ENCODE measurements at regions not wholly inside any gene's neighbourhood (a gene's known extent, or its start where the extent isn't known, plus 50 kb on each side); places are given as distances from the start of the nearest gene placed in this dataset.

DNA sequence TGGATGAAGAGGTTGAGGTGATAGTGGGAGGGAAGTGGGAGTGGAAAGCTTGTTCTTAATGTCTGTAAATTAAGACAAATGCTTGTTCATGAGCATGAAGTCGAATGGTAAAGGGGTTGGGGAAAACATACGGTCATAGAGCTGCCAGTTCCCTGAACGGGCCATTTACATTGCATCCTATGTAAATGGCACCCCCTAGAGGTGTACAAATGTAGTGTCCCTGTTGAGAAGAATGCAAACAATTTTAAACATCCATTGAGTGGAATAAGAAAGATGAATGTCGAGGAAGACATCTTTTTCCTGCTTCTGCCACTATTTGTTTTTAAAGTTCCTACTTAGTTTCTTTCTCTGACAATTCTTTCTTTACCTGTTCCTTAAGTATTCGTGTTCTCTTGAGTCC is 155.7 kb downstream of the RDH14 start:
- ATAC-seq (replicated peaks) (no peak), DNase-seq (no peak)
- H3K36me3 Mint-ChIP-seq (ENCODE audit: insufficient read depth): no peaks in the 10 kb centered on the region
- H3K27me3 Mint-ChIP-seq: peaks cover 0 to 17% of the 10 kb centered on the region in 2 donors
- H3K9me3 Mint-ChIP-seq: no peaks in the 10 kb centered on the region
- no peak overlapping the region for H3K27ac Mint-ChIP-seq
- H3K4me3 Mint-ChIP-seq: no peak overlapping the region
- no peaks in the 10 kb centered on the region for H3K4me1 Mint-ChIP-seq (ENCODE audit: low read depth in 2 of 2)

DNA sequence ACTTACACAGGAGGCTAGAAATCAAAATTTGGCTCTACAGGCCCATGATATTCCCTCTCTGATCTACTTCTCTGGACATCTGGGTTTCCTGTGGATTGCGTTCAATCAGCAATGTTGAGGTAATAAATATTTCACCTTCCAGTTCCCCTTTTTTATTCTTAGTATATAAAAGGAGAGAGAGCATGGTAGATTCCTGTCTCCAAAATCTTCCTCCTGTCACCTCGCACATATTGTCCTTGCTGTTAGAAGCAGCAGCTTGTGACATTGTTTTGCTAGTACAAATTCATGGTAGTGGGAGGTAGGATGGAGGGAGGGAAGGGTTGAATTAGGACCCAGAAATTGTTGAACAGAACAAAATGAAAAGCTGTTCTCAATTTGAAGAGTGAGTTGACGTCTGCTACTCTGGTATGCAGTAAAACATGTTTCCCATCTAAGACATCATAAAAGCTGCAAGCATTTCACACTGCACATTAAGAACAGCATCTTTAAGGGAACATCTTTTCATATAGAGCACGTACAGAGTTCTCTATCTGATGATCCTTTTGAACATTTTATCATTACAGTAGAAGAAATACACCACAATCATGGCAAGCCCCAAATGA is 156.4 kb downstream of the RDH14 start:
- no peak overlapping the region for H3K4me3 Mint-ChIP-seq
- no peaks in the 10 kb centered on the region for H3K36me3 Mint-ChIP-seq (ENCODE audit: insufficient read depth)
- H3K27ac Mint-ChIP-seq: no peak overlapping the region
- H3K27me3 Mint-ChIP-seq: peaks cover 0 to 12% of the 10 kb centered on the region in 2 donors
- ATAC-seq (replicated peaks) (no peak), DNase-seq (no peak)
- H3K4me1 Mint-ChIP-seq (ENCODE audit: low read depth in 2 of 2): no peaks in the 10 kb centered on the region
- no peaks in the 10 kb centered on the region for H3K9me3 Mint-ChIP-seq

DNA sequence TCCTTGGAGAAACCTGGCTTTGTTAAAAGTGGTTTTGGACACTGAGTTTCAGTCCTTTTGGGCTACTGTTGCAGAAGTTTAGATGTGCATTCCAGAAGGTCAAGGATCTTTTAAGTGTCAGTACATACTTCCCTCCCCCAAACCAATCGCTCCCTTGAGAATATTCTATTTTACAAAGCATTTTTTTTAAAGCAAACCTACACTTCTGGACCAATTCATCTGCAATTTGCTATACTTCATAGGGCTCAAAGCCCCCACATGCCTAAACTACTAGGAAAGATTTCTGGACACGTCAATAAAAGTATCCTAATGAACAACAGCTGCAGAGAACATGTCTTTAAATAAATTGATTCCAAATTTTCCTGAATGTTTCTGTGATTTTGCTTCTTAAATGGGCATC is 157.6 kb downstream of the RDH14 start:
- Mint-ChIP-seq H3K4me3 (no peak overlapping the region), H3K4me1 (ENCODE audit: low read depth in 2 of 2) (no peaks in the 10 kb centered on the region), H3K27me3 (peaks cover 0 to 12% of the 10 kb centered on the region in 2 donors), H3K9me3 (no peaks in the 10 kb centered on the region), H3K27ac (no peak overlapping the region), H3K36me3 (ENCODE audit: insufficient read depth) (no peaks in the 10 kb centered on the region)
- DNase-seq: no peak
- ATAC-seq (replicated peaks): no peak

- Mint-ChIP-seq H3K27me3 (peaks cover 0 to 18% of the 10 kb centered on the region in 2 donors), H3K9me3 (no peaks in the 10 kb centered on the region), H3K4me1 (ENCODE audit: low read depth in 2 of 2) (no peaks in the 10 kb centered on the region), H3K36me3 (ENCODE audit: insufficient read depth) (no peaks in the 10 kb centered on the region), H3K27ac (no peak overlapping the region), H3K4me3 (no peak overlapping the region)
- ATAC-seq (replicated peaks): no peak
- DNase-seq: no peak
These were observed 159.0 kb downstream of the RDH14 start for GRCh38 chr2:18401471-18401870.

DNA sequence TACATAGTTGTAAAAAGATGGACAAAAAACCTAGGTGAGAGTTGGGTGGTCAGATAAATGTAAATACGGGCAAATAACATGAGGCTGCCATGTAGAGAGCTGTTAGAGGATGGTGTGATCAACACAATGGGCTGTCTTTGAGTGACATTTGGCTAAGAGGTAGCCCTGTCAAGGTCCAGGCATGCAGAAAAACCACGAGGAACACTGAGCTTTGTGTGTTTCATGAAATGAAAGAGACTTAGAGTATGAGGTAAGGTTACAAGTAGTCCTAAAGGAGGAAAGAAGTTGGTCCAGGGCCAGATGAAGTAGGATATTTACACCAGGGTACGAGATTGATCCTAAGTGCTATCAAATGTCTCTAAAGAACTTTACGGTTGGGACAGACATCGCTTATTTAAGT is 160.9 kb downstream of the RDH14 start:
- Mint-ChIP-seq H3K27me3 (peaks cover 0 to 12% of the 10 kb centered on the region in 2 donors), H3K9me3 (no peaks in the 10 kb centered on the region), H3K36me3 (ENCODE audit: insufficient read depth) (no peaks in the 10 kb centered on the region), H3K4me1 (ENCODE audit: low read depth in 2 of 2) (no peaks in the 10 kb centered on the region), H3K27ac (no peak overlapping the region), H3K4me3 (no peak overlapping the region)
- ATAC-seq (replicated peaks) (no peak), DNase-seq (no peak)

- no peak overlapping the region for H3K27ac Mint-ChIP-seq
- no peaks in the 10 kb centered on the region for H3K4me1 Mint-ChIP-seq (ENCODE audit: low read depth in 2 of 2)
- DNase-seq (no peak), ATAC-seq (replicated peaks) (no peak)
- no peak overlapping the region for H3K4me3 Mint-ChIP-seq
- no peaks in the 10 kb centered on the region for H3K9me3 Mint-ChIP-seq
- no peaks in the 10 kb centered on the region for H3K36me3 Mint-ChIP-seq (ENCODE audit: insufficient read depth)
- H3K27me3 Mint-ChIP-seq: peaks cover 7 to 12% of the 10 kb centered on the region in 2 donors
These were observed 161.6 kb downstream of the RDH14 start for GRCh38 chr2:18398833-18399232.

DNA sequence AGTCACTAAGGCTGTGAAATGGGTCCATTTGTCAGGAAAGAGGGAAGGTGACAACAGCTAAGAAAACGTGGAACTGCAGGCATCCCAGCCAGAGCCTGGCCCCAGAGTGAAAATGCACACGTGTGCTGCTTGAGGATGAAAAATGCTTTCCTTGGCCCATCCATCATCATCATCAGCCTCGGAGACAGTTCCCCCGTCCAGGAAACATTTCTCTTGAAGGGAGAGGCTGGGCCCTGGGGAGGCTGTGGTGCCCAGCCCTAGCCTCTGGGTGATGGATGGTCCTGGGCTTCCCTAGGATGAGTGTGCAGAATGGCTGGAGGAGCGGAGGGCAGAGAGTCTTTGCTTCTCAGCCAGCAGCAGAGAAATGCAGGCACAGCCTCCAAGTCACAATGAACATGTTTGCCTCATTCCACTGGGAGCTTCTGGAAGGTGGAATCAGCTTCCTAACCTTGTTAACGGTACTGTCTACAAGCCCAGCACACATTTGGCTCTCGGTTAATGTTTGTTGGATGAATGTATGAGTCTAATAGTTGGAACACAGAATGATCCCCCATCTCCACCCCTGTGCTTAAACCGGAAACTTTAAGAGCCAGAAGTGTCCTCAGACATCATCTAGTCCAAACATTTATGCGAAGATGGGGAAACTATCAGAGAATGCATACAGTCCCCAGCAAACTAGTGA is 164.0 kb downstream of the RDH14 start:
- Mint-ChIP-seq H3K4me1 (ENCODE audit: low read depth in 2 of 2) (no peaks in the 10 kb centered on the region), H3K36me3 (ENCODE audit: insufficient read depth) (no peaks in the 10 kb centered on the region), H3K27me3 (peaks cover 6 to 15% of the 10 kb centered on the region in 2 donors), H3K9me3 (no peaks in the 10 kb centered on the region), H3K27ac (no peak overlapping the region), H3K4me3 (no peak overlapping the region)
- no peak for ATAC-seq (replicated peaks)
- DNase-seq: no peak

- no peaks in the 10 kb centered on the region for H3K4me1 Mint-ChIP-seq (ENCODE audit: low read depth in 2 of 2)
- no peaks in the 10 kb centered on the region for H3K36me3 Mint-ChIP-seq (ENCODE audit: insufficient read depth)
- DNase-seq (no peak), ATAC-seq (replicated peaks) (no peak)
- H3K27ac Mint-ChIP-seq: no peak overlapping the region
- no peaks in the 10 kb centered on the region for H3K9me3 Mint-ChIP-seq
- peaks cover 6 to 15% of the 10 kb centered on the region in 2 donors for H3K27me3 Mint-ChIP-seq
- no peak overlapping the region for H3K4me3 Mint-ChIP-seq
These were observed 164.9 kb downstream of the RDH14 start for GRCh38 chr2:18395555-18395954.

DNA sequence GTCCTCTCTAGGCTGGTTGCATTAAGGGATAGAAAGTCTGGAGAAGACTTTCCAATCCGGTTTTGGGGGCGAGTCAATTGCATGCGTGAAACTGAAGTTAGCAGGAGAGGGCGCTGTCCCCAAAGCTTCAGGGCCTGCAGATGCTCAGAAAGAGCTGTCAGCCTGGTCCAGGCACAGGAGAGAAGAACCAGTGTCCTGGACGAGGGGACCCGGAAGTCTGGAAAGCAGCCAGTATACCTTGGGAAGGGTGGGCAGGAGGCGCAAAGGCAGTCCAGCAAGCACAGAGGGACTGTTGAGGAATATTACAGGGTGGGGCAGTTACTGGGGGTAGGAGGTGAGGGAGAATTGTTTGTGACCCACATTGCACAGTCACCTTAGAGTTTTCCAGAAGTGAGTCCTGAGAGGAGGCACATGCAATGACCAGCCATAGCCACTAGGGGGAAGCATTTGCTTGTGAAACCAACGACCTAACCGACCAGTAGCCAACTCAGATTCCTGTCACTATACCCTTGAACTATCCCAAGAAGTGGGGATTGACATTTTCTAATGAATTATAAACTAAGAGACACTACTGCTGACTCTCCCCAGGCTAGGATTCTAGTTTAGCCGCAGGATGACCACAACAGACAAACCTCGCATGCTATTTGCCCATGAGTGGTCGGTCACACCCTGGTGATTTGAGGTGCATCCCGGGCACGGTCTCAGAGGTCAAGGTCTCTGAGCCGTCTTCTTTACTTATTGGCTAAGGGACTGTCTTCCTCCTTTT is 172.8 kb downstream of the RDH14 start:
- peak; percentile 34 to 41 (median 38) for DNase-seq
- H3K4me1 Mint-ChIP-seq (ENCODE audit: low read depth in 2 of 2): no peaks in the 10 kb centered on the region
- no peaks in the 10 kb centered on the region for H3K27me3 Mint-ChIP-seq
- H3K9me3 Mint-ChIP-seq: no peaks in the 10 kb centered on the region
- H3K4me3 Mint-ChIP-seq: no peak overlapping the region
- no peak overlapping the region for H3K27ac Mint-ChIP-seq
- peak; percentile 35 for ATAC-seq (replicated peaks)
- no peaks in the 10 kb centered on the region for H3K36me3 Mint-ChIP-seq (ENCODE audit: insufficient read depth)

- ATAC-seq (replicated peaks) (no peak), DNase-seq (no peak)
- H3K27me3 Mint-ChIP-seq: peaks cover 0 to 8% of the 10 kb centered on the region in 2 donors
- H3K27ac Mint-ChIP-seq: no peak overlapping the region
- H3K4me1 Mint-ChIP-seq (ENCODE audit: low read depth in 2 of 2): no peaks in the 10 kb centered on the region
- no peak overlapping the region for H3K4me3 Mint-ChIP-seq
- H3K9me3 Mint-ChIP-seq: no peaks in the 10 kb centered on the region
- no peaks in the 10 kb centered on the region for H3K36me3 Mint-ChIP-seq (ENCODE audit: insufficient read depth)
These were observed 176.2 kb downstream of the RDH14 start for GRCh38 chr2:18384242-18384641.

GRCh38 chr2:18381386-18381785 is 179.1 kb downstream of the RDH14 start:
- ATAC-seq (replicated peaks): no peak
- H3K27me3 Mint-ChIP-seq: peaks cover 10 to 11% of the 10 kb centered on the region in 2 donors
- DNase-seq: no peak
- H3K9me3 Mint-ChIP-seq: no peaks in the 10 kb centered on the region
- no peak overlapping the region for H3K4me3 Mint-ChIP-seq
- H3K27ac Mint-ChIP-seq: no peak overlapping the region
- H3K4me1 Mint-ChIP-seq (ENCODE audit: low read depth in 2 of 2): no peaks in the 10 kb centered on the region
- no peaks in the 10 kb centered on the region for H3K36me3 Mint-ChIP-seq (ENCODE audit: insufficient read depth)

GRCh38 chr2:18380321-18380720 is 180.1 kb downstream of the RDH14 start:
- no peaks in the 10 kb centered on the region for H3K4me1 Mint-ChIP-seq (ENCODE audit: low read depth in 2 of 2)
- DNase-seq: no peak
- H3K4me3 Mint-ChIP-seq: no peak overlapping the region
- no peaks in the 10 kb centered on the region for H3K36me3 Mint-ChIP-seq (ENCODE audit: insufficient read depth)
- no peaks in the 10 kb centered on the region for H3K9me3 Mint-ChIP-seq
- H3K27ac Mint-ChIP-seq: no peak overlapping the region
- peaks cover 10 to 11% of the 10 kb centered on the region in 2 donors for H3K27me3 Mint-ChIP-seq
- no peak for ATAC-seq (replicated peaks)

GRCh38 chr2:18379870-18380269 is 180.6 kb downstream of the RDH14 start:
- Mint-ChIP-seq H3K36me3 (ENCODE audit: insufficient read depth) (no peaks in the 10 kb centered on the region), H3K4me3 (no peak overlapping the region), H3K27me3 (peaks cover 11% of the 10 kb centered on the region in 2 donors), H3K4me1 (ENCODE audit: low read depth in 2 of 2) (no peaks in the 10 kb centered on the region), H3K9me3 (no peaks in the 10 kb centered on the region), H3K27ac (no peak overlapping the region)
- no peak for ATAC-seq (replicated peaks)
- no peak for DNase-seq

Data from effector memory CD8-positive, alpha-beta T cell (primary cell).